Stimulated activated CD4-positive, alpha-beta T cell treated with anti-CD3 and anti-CD28 coated beads, TNF-alpha, amount 100 ng/mL, for 48 hours (primary cell): ENCODE measurements at regions not wholly inside any gene's neighbourhood (a gene's known extent, or its start where the extent isn't known, plus 50 kb on each side); places are given as distances from the start of the nearest gene placed in this dataset.

ENCODE experiments used
- DNase-seq, 3 donors: peaks; one replicate each; pipeline ENCODE4 v3.0.0-alpha.2; 2020; ENCODE audit warnings: low read depth in 3 of 3

DNA sequence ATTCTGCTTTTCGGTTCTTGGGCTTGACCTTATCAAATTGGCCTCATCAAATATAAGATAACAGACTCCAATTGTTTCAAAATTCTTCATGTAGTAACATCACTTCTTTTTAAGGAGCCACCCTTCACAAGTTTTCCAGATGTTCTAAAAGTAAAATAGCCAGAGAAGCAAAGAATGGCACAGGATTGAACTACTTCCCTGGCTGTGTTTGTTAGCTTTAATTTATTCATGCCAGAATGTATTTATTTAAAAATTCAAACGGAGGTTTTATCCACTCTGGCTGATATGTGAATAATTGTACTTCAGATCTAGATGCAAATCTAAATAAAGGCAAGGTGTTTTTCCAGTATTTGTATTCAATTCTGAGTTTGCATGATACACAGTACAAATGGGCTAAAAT, 581.3 kb upstream of the TENM3 start:
- no peak for DNase-seq

GRCh38 chr4:181662383-181662782, 580.8 kb upstream of the TENM3 start:
- DNase-seq = no peak

GRCh38 chr4:181670506-181670905, 572.7 kb upstream of the TENM3 start:
- no peak for DNase-seq

- no peak for DNase-seq
Measured at GRCh38 chr4:181671672-181672071, 571.5 kb upstream of the TENM3 start.

DNA sequence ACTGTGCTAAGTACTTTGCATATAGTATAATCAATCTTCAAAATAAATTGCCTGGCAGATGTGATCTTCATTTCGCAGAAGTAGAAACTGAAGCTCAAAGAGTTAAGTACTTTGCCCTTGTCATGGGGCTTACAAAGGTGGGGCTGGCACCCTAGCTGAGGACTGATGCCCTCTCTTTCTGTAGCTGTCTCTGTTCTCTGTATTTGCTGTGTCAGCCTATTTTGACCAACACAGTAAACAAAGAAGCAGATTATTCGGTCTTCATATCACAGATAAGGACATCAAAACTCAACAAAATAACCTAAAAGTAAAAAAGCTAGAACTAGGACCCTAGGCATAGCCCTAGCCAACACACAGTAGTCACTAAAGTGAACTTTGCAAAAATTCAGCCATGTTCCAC, 570.5 kb upstream of the TENM3 start:
- no peak for DNase-seq

- DNase-seq = no peak
Measured at GRCh38 chr4:181674315-181674875, 568.8 kb upstream of the TENM3 start.

DNA sequence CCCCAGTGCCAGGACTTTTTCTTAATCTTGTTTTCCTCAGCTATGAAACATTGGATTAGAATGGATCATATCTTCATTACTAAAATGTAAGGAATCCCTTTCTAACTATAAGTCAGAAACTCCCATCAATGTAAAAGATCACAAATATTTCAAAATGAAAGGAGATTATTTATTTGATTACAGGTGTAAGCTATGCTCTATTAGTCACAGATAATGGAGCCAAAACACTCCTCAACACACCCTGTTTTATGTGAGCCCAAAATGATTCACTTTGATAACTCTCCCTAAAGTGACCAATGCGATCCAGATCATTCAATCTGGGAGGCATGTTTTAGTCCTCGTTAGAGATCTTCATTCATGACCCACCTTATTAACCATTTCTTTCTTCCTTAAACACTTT, 566.7 kb upstream of the TENM3 start:
- DNase-seq = no peak

GRCh38 chr4:181677201-181677600, 566.0 kb upstream of the TENM3 start:
- no peak for DNase-seq

- DNase-seq = no peak
Measured at GRCh38 chr4:181677621-181678020, 565.6 kb upstream of the TENM3 start.

DNA sequence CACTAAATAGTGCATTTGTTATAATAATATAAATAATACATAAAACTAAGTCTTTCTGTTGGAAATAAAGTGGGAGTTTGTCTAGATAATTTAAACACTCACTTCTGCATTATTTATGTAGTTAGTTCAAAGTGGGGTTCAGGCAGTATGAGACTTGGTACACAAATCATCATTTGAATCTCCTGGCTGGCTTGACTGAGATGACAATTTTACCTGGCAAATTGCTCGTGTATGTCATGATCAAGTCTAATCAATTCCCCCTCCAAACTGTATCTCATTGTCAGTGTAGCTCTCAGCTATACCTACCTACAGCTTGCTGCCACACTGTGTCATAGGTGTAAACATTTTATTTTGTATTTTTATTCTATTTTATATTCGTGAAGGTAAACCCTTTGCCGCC, 563.4 kb upstream of the TENM3 start:
- no peak for DNase-seq

GRCh38 chr4:181682367-181683047, 560.7 kb upstream of the TENM3 start:
- DNase-seq = no peak

DNA sequence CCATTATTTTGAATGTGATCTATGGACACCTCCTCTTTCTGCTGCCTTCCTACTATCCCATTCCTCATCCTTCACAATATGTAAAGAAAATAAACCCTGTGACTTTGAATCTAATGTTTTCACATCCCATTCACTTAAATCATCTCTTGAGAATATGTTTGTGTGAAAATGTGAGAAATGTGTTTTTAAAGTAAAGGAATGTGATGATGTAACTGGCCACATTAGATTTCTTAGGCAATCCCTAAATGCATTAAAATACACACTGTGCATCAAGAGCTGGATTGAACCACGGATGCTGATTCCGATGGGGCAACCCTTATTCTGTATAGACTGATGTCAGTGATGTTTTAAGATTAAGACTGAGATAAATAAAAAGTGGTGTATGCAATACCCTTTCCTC, 558.9 kb upstream of the TENM3 start:
- DNase-seq = no peak

DNA sequence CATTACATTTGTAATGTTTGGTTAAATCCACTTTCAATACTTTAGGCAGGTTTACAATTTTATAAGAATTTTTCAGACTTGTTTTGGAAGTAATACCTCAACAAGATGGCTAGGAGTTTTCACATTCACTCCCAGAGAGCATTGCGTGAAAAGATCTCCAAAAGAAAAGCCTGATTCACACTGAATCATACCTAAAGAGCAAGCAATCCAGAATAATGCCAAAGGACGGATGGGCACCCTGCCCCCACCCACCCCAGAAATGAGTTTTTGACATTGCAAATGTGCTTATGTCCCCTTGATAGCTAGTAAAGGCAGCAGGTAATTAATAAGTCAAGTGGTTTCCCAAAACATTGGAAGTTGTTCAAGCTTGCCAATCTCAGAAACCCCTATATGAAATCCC, 557.7 kb upstream of the TENM3 start:
- DNase-seq = no peak

GRCh38 chr4:181685911-181686310, 557.3 kb upstream of the TENM3 start:
- no peak for DNase-seq

GRCh38 chr4:181687116-181687515, 556.1 kb upstream of the TENM3 start:
- no peak for DNase-seq

DNA sequence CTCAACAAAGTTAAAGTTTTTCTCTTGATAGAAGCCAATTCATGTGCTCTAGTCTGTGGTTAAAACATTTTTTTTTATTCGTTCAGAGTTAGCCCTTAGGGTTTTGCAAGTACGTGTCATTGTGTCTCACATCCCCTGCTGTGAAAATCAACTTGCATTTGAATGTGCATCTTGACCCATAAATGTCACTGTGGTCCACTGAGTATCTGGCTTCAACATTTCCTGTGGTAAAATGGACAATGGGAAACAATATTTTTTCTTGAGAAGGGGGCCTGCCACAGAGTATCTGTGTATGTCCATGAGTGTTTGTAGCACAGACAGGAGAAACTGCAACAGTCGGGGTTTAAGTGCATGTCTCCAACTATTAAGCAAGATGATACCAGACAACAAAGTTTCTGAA, 554.8 kb upstream of the TENM3 start:
- no peak for DNase-seq

GRCh38 chr4:181688872-181689271, 554.3 kb upstream of the TENM3 start:
- no peak for DNase-seq

- DNase-seq = no peak
Measured at GRCh38 chr4:181690498-181690897, 552.7 kb upstream of the TENM3 start.

DNA sequence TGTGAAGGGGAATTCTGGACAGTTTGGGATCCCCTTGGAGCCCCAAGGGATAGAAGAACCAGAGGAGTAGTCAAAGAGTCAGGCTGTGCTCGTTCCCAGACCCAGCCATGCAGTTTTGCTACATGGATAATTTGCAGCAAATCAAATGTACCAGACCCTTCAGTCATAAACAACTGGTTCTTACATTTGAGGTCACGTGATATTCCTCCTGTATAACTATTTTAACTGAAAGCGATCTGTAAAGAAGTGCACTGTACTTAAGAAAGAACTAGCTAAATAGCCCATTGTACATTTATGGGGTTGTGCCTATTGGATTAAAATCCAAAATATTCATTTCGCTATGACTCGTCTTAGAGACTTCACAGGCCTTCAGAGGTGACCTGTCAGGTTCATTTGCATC, 550.2 kb upstream of the TENM3 start:
- DNase-seq = no peak

GRCh38 chr4:181693517-181693916, 549.7 kb upstream of the TENM3 start:
- DNase-seq = no peak

- no peak for DNase-seq
Measured at GRCh38 chr4:181698221-181698620, 545.0 kb upstream of the TENM3 start.

DNA sequence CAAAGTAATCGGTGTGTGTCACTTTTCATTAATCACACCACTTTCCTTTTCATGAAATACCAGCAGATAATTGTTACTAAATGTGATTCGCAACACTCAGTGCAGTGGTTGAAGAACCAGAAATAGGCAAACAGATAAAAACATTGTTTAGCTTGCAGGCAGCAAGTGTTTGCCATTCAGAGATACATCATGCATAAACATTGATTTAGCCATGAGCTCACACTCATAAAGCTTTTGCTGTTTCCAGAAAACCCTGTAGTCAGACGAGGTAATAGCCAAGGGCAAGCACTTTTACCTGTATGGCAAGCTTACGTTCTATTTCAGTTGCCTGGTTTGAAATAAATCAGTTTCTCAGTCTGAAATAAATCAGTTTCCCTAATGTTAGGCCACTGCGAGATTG, 542.0 kb upstream of the TENM3 start:
- no peak for DNase-seq

DNA sequence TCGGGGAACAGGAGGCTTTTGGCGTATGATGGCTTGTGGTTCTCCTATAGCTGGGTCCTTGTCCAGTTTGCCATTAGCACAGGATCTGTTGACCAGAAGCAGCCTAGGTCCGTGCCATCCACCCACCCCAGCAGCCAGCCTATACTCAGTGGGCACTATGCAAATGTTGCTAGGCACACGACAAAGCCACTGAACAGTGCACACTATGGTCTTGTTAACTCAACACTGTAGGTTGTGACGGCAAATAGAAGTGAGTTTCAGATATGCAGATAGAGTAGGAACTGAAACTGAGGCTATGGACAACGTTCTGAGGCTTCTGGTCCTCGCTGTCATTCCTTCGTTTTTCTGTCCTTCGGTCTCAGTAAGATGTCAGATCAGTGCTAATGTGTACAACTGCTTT, 541.3 kb upstream of the TENM3 start:
- DNase-seq = no peak

- no peak for DNase-seq
Measured at GRCh38 chr4:181702864-181703495, 540.2 kb upstream of the TENM3 start.
